KMS-11 (cell line): ENCODE measurements at regions not wholly inside any gene's neighbourhood (a gene's known extent, or its start where the extent isn't known, plus 50 kb on each side); places are given as distances from the start of the nearest gene placed in this dataset.

Experiments
- H2AFZ ChIP-seq: fragments of 200-600 bp; sonication (generic); 2 replicates; pipeline ENCODE4 v1.6.1; 2016; ENCODE audit warnings: antibody characterized with exemption, mixed run types, low read depth
- H3K27ac ChIP-seq: fragments of 200-600 bp; sonication (generic); 2 replicates; pipeline ENCODE4 v1.6.1; 2016; ENCODE audit warnings: mild to moderate bottlenecking, mixed run types
- H3K27me3 ChIP-seq: fragments of 200-600 bp; sonication (generic); 2 replicates; pipeline ENCODE4 v1.6.1; 2017; ENCODE audit warnings: mild to moderate bottlenecking, low read depth, mixed run types, moderate library complexity; ENCODE audit not compliant: insufficient read depth
- H3K36me3 ChIP-seq: fragments of 200-600 bp; sonication (generic); 2 replicates; pipeline ENCODE4 v1.6.1; 2017; ENCODE audit warnings: mild to moderate bottlenecking, mixed run types; ENCODE audit not compliant: insufficient read depth
- H3K4me1 ChIP-seq: fragments of 200-600 bp; sonication (generic); 2 replicates; pipeline ENCODE4 v1.6.1; 2016; ENCODE audit warnings: mild to moderate bottlenecking, low read depth, mixed run types; ENCODE audit not compliant: poor library complexity, severe bottlenecking
- H3K4me2 ChIP-seq: fragments of 200-600 bp; sonication (generic); 2 replicates; pipeline ENCODE4 v1.7.0; 2016; ENCODE audit warnings: mild to moderate bottlenecking, mixed run types
- H3K4me3 ChIP-seq: fragments of 200-600 bp; sonication (generic); IDR thresholded peaks from 2 replicates; pipeline ENCODE4 v1.6.1; 2017; ENCODE audit warnings: low read depth, low read length, mixed read lengths; ENCODE audit not compliant: insufficient read depth
- H3K79me2 ChIP-seq: fragments of 200-600 bp; sonication (generic); 2 replicates; pipeline ENCODE4 v1.6.1; 2016; ENCODE audit warnings: low read depth, mixed run types; ENCODE audit not compliant: insufficient read depth
- H3K9ac ChIP-seq: fragments of 200-600 bp; sonication (generic); 2 replicates; pipeline ENCODE4 v1.6.1; 2016; ENCODE audit warnings: mild to moderate bottlenecking, mixed run types
- H4K20me1 ChIP-seq: fragments of 200-600 bp; sonication (generic); 2 replicates; pipeline ENCODE4 v1.6.1; 2016; ENCODE audit warnings: mild to moderate bottlenecking, mixed run types; ENCODE audit not compliant: insufficient read depth
- TF ChIP-seq, protein P1 (sequence below): fragments of 200-600 bp; sonication (generic); conservative IDR thresholded peaks from 2 replicates; pipeline ENCODE4 v1.6.1; 2017; ENCODE audit warnings: low read depth, mild to moderate bottlenecking, antibody characterized with exemption, low read length, moderate library complexity, mixed read lengths

DNA sequence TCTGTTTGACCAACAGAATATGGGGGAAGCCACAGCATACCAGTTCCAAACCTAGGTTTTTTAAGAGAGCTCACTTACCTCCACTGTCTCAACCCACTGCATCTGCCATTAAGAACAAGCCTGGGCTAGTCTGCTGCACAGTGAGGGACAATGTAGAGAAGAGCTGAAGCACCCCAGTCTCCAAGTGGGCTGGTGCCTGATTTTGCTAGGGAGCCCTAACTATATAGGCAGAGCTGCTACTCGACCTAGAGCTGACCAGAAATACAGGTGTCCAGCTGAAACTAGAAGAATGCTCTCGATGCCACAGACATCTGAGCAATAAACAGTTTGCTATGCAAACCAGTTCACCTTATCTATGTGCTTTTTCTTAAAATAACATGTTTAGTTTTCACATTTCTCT is 106.9 kb upstream of the BET1 start:
- H3K27ac ChIP-seq, result no peak overlapping the region

DNA sequence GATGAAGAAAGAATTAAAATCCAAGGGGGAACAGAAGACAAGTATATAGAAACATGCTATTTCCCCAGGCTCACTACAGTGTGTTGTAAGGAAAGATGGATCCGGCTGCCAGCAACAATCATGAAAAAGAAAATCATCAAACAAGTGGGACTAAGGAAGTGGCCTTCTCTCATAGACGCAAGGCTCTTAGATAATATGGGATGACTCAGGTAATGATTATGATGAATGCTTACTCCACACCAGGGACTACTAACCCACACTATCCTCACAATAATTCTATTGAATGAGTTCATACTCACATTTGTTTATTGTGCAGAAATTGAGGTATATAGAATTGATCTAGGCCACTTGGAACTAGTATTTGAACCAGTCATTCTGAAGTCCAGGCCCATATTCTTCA is 111.2 kb upstream of the BET1 start:
- H4K20me1 ChIP-seq, result no peaks in the 10 kb centered on the region
- H3K9ac ChIP-seq, result no peak overlapping the region
- no peaks in the 10 kb centered on the region for H3K27me3 ChIP-seq
- H3K36me3 ChIP-seq, result no peaks in the 10 kb centered on the region
- no peaks in the 10 kb centered on the region for H3K4me1 ChIP-seq
- no peak overlapping the region for H2AFZ ChIP-seq
- H3K4me2 ChIP-seq, result no peak overlapping the region
- TF ChIP-seq, protein P1, sequence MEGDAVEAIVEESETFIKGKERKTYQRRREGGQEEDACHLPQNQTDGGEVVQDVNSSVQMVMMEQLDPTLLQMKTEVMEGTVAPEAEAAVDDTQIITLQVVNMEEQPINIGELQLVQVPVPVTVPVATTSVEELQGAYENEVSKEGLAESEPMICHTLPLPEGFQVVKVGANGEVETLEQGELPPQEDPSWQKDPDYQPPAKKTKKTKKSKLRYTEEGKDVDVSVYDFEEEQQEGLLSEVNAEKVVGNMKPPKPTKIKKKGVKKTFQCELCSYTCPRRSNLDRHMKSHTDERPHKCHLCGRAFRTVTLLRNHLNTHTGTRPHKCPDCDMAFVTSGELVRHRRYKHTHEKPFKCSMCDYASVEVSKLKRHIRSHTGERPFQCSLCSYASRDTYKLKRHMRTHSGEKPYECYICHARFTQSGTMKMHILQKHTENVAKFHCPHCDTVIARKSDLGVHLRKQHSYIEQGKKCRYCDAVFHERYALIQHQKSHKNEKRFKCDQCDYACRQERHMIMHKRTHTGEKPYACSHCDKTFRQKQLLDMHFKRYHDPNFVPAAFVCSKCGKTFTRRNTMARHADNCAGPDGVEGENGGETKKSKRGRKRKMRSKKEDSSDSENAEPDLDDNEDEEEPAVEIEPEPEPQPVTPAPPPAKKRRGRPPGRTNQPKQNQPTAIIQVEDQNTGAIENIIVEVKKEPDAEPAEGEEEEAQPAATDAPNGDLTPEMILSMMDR, result no peak
- H3K4me3 ChIP-seq, result no peak overlapping the region
- H3K79me2 ChIP-seq, result no peaks in the 10 kb centered on the region
- no peak overlapping the region for H3K27ac ChIP-seq

More for the DNA sequence above, 106.9 kb upstream of the BET1 start:
- H3K79me2 ChIP-seq, result no peaks in the 10 kb centered on the region
- H3K9ac ChIP-seq, result no peak overlapping the region
- TF ChIP-seq, protein P1, result no peak
- H3K36me3 ChIP-seq, result no peaks in the 10 kb centered on the region
- H3K4me3 ChIP-seq, result no peak overlapping the region
- no peaks in the 10 kb centered on the region for H3K27me3 ChIP-seq
- no peak overlapping the region for H2AFZ ChIP-seq
- H3K4me1 ChIP-seq, result no peaks in the 10 kb centered on the region
- H3K4me2 ChIP-seq, result no peak overlapping the region
- no peaks in the 10 kb centered on the region for H4K20me1 ChIP-seq

DNA sequence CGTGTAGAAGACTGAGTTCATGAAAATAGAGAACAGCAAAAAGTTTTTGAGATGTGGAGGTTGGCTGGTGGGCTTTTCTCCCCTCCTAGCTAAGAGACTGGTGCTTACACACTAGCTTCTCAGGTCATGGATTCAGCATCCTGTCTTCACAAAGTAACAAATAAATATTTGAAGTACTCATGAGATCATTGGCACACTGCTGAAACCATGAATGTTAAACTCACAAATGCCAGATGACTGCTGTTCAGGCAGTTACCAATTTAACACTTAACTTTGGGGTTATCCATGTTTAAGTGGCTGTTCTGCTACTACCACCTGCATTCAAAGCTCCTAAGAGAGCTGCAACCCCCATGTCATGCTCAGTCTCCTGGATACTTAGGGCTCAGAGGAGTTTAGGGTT is 119.0 kb upstream of the BET1 start:
- no peak overlapping the region for H3K4me3 ChIP-seq
- H3K4me2 ChIP-seq, result no peak overlapping the region
- H3K9ac ChIP-seq, result no peak overlapping the region
- no peak overlapping the region for H3K27ac ChIP-seq
- H3K79me2 ChIP-seq, result no peaks in the 10 kb centered on the region
- TF ChIP-seq, protein P1, result no peak
- H3K27me3 ChIP-seq, result no peaks in the 10 kb centered on the region
- no peak overlapping the region for H2AFZ ChIP-seq
- no peaks in the 10 kb centered on the region for H4K20me1 ChIP-seq
- no peaks in the 10 kb centered on the region for H3K36me3 ChIP-seq
- H3K4me1 ChIP-seq, result no peaks in the 10 kb centered on the region

- H3K27ac ChIP-seq, result no peak overlapping the region
- H3K4me2 ChIP-seq, result no peak overlapping the region
- no peak overlapping the region for H3K4me3 ChIP-seq
- H3K36me3 ChIP-seq, result no peaks in the 10 kb centered on the region
- no peaks in the 10 kb centered on the region for H3K27me3 ChIP-seq
- H2AFZ ChIP-seq, result no peak overlapping the region
- TF ChIP-seq, protein P1, result no peak
- H3K9ac ChIP-seq, result no peak overlapping the region
- no peaks in the 10 kb centered on the region for H4K20me1 ChIP-seq
- no peaks in the 10 kb centered on the region for H3K4me1 ChIP-seq
- H3K79me2 ChIP-seq, result no peaks in the 10 kb centered on the region
These were observed 122.9 kb upstream of the BET1 start for GRCh38 chr7:94127026-94127425.
